NCI-H1694 treated with DMSO at 0.1 percent for 48 hours (cell line): ENCODE measurements at regions not wholly inside any gene's neighbourhood (a gene's known extent, or its start where the extent isn't known, plus 50 kb on each side); places are given as distances from the start of the nearest gene placed in this dataset.
A peak's percentile ranks its signal among the peaks of the same experiment; 100 is the strongest.

Experiments
- DNase-seq: peaks from one replicate; lab custom pipeline; 2025; lab: John Stamatoyannopoulos, UW

- DNase-seq: peak; percentile 37
Measured at GRCh38 chr1:163406772-163407171, 85.0 kb downstream of the NUF2 start.

GRCh38 chr1:163408262-163408661, 86.5 kb downstream of the NUF2 start:
- DNase-seq: no peak

- peak; percentile 74 for DNase-seq
Measured at GRCh38 chr1:163410073-163410999, 88.6 kb downstream of the NUF2 start.

- DNase-seq: no peak
Measured at GRCh38 chr1:163412221-163412620, 90.5 kb downstream of the NUF2 start.

GRCh38 chr1:163414778-163415177, 93.0 kb downstream of the NUF2 start:
- DNase-seq: no peak

GRCh38 chr1:163421701-163422100, 99.9 kb downstream of the NUF2 start:
- no peak for DNase-seq

- DNase-seq: no peak
Measured at GRCh38 chr1:163422738-163423404, 101.1 kb downstream of the NUF2 start.

- DNase-seq: no peak
Measured at GRCh38 chr1:163426505-163427251, 104.9 kb downstream of the NUF2 start.

- no peak for DNase-seq
Measured at GRCh38 chr1:163427279-163427678, 105.5 kb downstream of the NUF2 start.

GRCh38 chr1:163436140-163436812, 114.5 kb downstream of the NUF2 start:
- peak; percentile 92 for DNase-seq

GRCh38 chr1:163439471-163439870, 117.7 kb downstream of the NUF2 start:
- no peak for DNase-seq

- DNase-seq: no peak
Measured at GRCh38 chr1:163440090-163440489, 118.3 kb downstream of the NUF2 start.

GRCh38 chr1:163442231-163442879, 120.6 kb downstream of the NUF2 start:
- DNase-seq: no peak

- no peak for DNase-seq
Measured at GRCh38 chr1:163442895-163443294, 121.1 kb downstream of the NUF2 start.

GRCh38 chr1:163443863-163444262, 122.1 kb downstream of the NUF2 start:
- no peak for DNase-seq

GRCh38 chr1:163444665-163445064, 122.9 kb downstream of the NUF2 start:
- DNase-seq: no peak

GRCh38 chr1:163450986-163451385, 129.2 kb downstream of the NUF2 start:
- no peak for DNase-seq

- no peak for DNase-seq
Measured at GRCh38 chr1:163459539-163459938, 137.8 kb downstream of the NUF2 start.

GRCh38 chr1:163467289-163467688, 145.5 kb downstream of the NUF2 start:
- no peak for DNase-seq

- no peak for DNase-seq
Measured at GRCh38 chr1:163471779-163472650, 150.3 kb downstream of the NUF2 start.
